ENCODE measurements at regions not wholly inside any gene's neighbourhood (a gene's known extent, or its start where the extent isn't known, plus 50 kb on each side); places are given as distances from the start of the nearest gene placed in this dataset.

- ChIA-PET POLR2A (no interaction called here), CTCF (no interaction called here)
- Histone ChIP-seq H3K27me3 (ENCODE audit: control insufficient read depth, insufficient read depth, low read length) (no peaks in the 10 kb centered on the region), H3K36me3 (ENCODE audit: control insufficient read depth, insufficient read depth, low read length) (no peaks in the 10 kb centered on the region), H3K4me3 (ENCODE audit: low read depth, low read length) (no peak overlapping the region)
- no peak for TF ChIP-seq CTCF (IDR thresholded peaks at IDR 0.05; ENCODE audit: insufficient read depth, low read depth, low read length)
- no peak for DNase-seq (ENCODE audit: low read depth)
Measured at GRCh38 chr1:76763738-76764137, 103.5 kb upstream of the ST6GALNAC5 start.

- CTCF ChIA-PET: no interaction called here
- POLR2A ChIA-PET: no interaction called here
- no peak for DNase-seq (ENCODE audit: low read depth)
- Histone ChIP-seq H3K36me3 (ENCODE audit: control insufficient read depth, insufficient read depth, low read length) (no peaks in the 10 kb centered on the region), H3K27me3 (ENCODE audit: control insufficient read depth, insufficient read depth, low read length) (no peaks in the 10 kb centered on the region), H3K4me3 (ENCODE audit: low read depth, low read length) (no peak overlapping the region)
- no peak for TF ChIP-seq CTCF (IDR thresholded peaks at IDR 0.05; ENCODE audit: insufficient read depth, low read depth, low read length)
Measured at GRCh38 chr1:76764638-76765454, 102.4 kb upstream of the ST6GALNAC5 start.

- no peak for TF ChIP-seq CTCF (IDR thresholded peaks at IDR 0.05; ENCODE audit: insufficient read depth, low read depth, low read length)
- POLR2A ChIA-PET: no interaction called here
- CTCF ChIA-PET: no interaction called here
- no peak overlapping the region for H3K4me3 ChIP-seq (ENCODE audit: low read depth, low read length)
- no peaks in the 10 kb centered on the region for H3K36me3 ChIP-seq (ENCODE audit: control insufficient read depth, insufficient read depth, low read length)
- H3K27me3 ChIP-seq (ENCODE audit: control insufficient read depth, insufficient read depth, low read length): no peaks in the 10 kb centered on the region
- DNase-seq (ENCODE audit: low read depth): no peak
Measured at GRCh38 chr1:76766381-76766780, 100.9 kb upstream of the ST6GALNAC5 start.

- TF ChIP-seq CTCF (IDR thresholded peaks at IDR 0.05; ENCODE audit: insufficient read depth, low read depth, low read length): no peak
- DNase-seq (ENCODE audit: low read depth): no peak
- Histone ChIP-seq H3K36me3 (ENCODE audit: control insufficient read depth, insufficient read depth, low read length) (no peaks in the 10 kb centered on the region), H3K27me3 (ENCODE audit: control insufficient read depth, insufficient read depth, low read length) (no peaks in the 10 kb centered on the region), H3K4me3 (ENCODE audit: low read depth, low read length) (no peak overlapping the region)
- POLR2A ChIA-PET: no interaction called here
- CTCF ChIA-PET: interaction anchor here (0.6 kb wide), 1 partner anchor 733 kb away, joined by 3 read pairs; no protein-coding TSS in a partner anchor
Measured at GRCh38 chr1:76769911-76770310, 97.4 kb upstream of the ST6GALNAC5 start.

- Histone ChIP-seq H3K4me3 (ENCODE audit: low read depth, low read length) (no peak overlapping the region), H3K27me3 (ENCODE audit: control insufficient read depth, insufficient read depth, low read length) (no peaks in the 10 kb centered on the region), H3K36me3 (ENCODE audit: control insufficient read depth, insufficient read depth, low read length) (no peaks in the 10 kb centered on the region)
- ChIA-PET POLR2A (no interaction called here), CTCF (interaction anchor here (0.6 to 1.3 kb wide), 2 partner anchors 13 to 581 kb away, joined by 3 read pairs; no protein-coding TSS in a partner anchor)
- no peak for TF ChIP-seq CTCF (IDR thresholded peaks at IDR 0.05; ENCODE audit: insufficient read depth, low read depth, low read length)
- no peak for DNase-seq (ENCODE audit: low read depth)
Measured at GRCh38 chr1:76770979-76771378, 96.3 kb upstream of the ST6GALNAC5 start.

All from BJ (cell line).